ENCODE measurements at regions not wholly inside any gene's neighbourhood (a gene's known extent, or its start where the extent isn't known, plus 50 kb on each side); places are given as distances from the start of the nearest gene placed in this dataset.
"Not testable (repeated sequence)": the region's sequence is repeated elsewhere in the genome, so short reads cannot be mapped to it uniquely, and the experiment has no call there.

GRCh38 chr10:14431868-14432267 is 101.1 kb upstream of the FRMD4A start:
- no peak for DNase-seq
- intact Hi-C loops (cut with DNase I): no loop called here

GRCh38 chr10:14429043-14429700 is 98.4 kb upstream of the FRMD4A start:
- no peak for DNase-seq

DNA sequence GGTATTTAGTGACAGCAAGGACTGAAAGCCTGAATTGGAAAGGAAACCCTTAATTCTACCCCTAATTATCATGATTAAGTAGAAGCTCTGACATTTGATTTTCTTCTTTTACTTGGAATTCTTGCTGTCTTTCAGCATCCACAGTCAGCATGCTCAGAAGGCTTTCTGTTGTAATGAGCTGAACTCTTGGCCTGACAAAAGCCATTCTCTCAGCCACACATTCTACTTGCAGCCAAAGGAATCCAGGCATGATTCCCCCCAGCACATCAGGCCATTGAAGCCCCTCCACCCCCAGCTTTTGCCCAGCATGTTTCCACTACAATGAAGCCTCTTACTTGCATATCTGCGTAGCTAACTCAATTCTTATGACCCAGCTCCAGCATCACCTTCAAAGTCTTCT is 94.3 kb upstream of the FRMD4A start:
- no peak for DNase-seq
- intact Hi-C loops (cut with DNase I): no loop called here

More at GRCh38 chr10:14429043-14429700, 98.4 kb upstream of the FRMD4A start:
- intact Hi-C loops (cut with DNase I): no loop called here

GRCh38 chr10:14423111-14423744 is 92.5 kb upstream of the FRMD4A start:
- no peak for DNase-seq
- intact Hi-C loops (cut with DNase I): no loop called here

DNA sequence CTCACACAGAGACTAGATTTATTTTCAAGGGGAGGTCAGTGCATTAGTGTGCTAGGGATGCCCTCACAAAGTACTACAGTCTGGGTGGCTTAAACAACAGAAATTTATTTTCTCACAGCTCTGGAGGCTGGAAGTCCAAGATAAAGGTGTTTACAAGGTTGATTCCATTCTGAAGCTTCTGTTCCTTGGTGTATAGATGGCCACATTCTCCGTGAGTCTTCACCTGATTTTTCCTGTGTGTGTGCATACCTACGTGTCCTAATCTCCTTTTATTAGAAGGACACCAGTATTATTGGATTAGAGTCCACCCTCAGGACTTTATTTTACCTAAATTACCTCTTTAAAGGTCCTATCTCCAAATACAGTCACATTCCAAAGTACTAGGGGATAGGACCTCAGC is 91.7 kb upstream of the FRMD4A start:
- no peak for DNase-seq
- intact Hi-C loops (cut with DNase I): no loop called here

- intact Hi-C loops (cut with DNase I): no loop called here
- DNase-seq: no peak
Measured at GRCh38 chr10:14421941-14422340, 91.2 kb upstream of the FRMD4A start.

- DNase-seq; intact Hi-C loops (cut with DNase I): not testable (repeated sequence)
Measured at GRCh38 chr10:14417336-14417735, 86.6 kb upstream of the FRMD4A start.

DNA sequence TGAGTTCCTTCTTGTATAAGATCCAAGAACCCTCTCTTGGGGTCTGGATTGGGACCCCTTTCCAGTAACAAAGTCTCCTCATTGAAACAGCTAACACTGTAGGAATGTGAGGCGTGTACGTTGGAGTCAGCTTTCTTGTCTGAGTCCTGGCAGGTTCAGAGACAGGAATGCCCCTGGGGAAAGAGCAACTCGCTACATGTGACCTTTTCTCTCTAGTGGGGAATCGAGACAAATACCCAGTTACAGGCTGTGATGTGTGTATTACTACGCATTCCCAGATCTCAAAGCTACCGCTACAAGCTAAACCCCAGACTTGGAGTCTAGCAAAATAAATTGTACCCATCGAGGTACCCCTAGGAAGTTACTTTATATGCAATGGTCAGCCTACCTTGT is 85.6 kb upstream of the FRMD4A start:
- intact Hi-C loops (cut with DNase I): no loop called here
- no peak for DNase-seq

- intact Hi-C loops (cut with DNase I): no loop called here
- DNase-seq: no peak
Measured at GRCh38 chr10:14415676-14416307, 85.1 kb upstream of the FRMD4A start.

DNA sequence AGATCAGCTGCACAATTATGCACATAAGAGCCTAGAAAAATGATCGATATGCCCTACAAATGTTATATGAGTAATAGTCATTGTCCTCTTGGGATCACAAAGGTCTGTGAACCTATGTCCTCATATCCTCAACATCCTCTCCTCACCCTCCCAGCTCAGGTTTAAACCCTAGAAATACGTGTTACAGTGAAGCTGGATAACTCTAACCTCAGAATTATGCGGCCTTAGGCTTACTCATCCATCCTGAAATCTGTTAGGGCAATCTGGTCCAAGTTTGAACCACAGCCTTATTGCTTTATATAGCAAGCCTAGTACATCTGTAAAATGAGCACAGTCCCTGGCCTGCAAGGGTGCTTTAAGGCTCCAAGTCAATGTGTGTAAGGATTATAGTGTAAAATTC is 84.2 kb upstream of the FRMD4A start:
- no peak for DNase-seq

DNA sequence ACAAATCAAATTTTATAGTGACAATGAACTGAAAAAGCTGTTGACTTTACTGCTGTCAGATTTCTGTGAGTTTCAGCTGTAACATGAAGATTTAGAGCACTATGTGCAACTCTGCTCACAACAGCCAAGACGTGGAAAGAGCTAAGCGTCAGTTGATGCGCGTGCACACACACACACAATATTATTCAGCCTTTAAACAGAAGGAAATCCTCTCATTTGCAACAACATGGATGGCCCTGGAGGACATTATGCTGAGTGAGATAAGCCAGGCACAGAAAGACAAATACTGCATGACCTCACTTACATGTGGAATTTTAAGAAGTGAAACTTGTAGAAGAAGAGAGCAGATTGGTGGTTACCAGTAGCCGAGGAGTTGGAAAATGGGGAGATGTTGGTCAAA is 82.8 kb upstream of the FRMD4A start:
- intact Hi-C loops (cut with DNase I): no loop called here
- no peak for DNase-seq

More for the DNA sequence above, 84.2 kb upstream of the FRMD4A start:
- intact Hi-C loops (cut with DNase I): no loop called here

DNA sequence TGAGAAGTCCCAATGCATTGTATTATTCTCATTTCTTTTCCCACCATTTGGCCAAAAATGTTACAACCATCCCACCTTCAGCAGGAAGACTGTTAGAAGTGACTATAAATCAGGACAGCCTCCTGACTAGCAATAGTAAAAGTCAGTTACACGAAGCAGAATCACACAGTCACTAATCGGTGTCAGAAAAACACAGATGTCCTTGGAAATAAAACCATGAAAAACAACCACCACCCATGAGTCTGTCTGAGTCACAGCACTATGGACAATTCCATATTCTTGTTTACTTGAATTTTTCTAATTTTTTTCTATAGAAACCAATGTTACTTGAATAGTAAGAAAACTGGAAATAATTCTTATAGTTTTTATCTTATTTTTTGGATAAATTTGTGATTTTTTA is 81.9 kb upstream of the FRMD4A start:
- no peak for DNase-seq
- intact Hi-C loops (cut with DNase I): no loop called here

- no peak for DNase-seq
Measured at GRCh38 chr10:14409856-14410458, 79.2 kb upstream of the FRMD4A start.

GRCh38 chr10:14409247-14409646 is 78.5 kb upstream of the FRMD4A start:
- intact Hi-C loops (cut with DNase I): no loop called here
- DNase-seq: no peak

More at GRCh38 chr10:14409856-14410458, 79.2 kb upstream of the FRMD4A start:
- intact Hi-C loops (cut with DNase I): no loop called here

- intact Hi-C loops (cut with DNase I): no loop called here
- DNase-seq: no peak
Measured at GRCh38 chr10:14408139-14408538, 77.4 kb upstream of the FRMD4A start.

GRCh38 chr10:14407567-14407966 is 76.8 kb upstream of the FRMD4A start:
- intact Hi-C loops (cut with DNase I): no loop called here
- DNase-seq: no peak

DNA sequence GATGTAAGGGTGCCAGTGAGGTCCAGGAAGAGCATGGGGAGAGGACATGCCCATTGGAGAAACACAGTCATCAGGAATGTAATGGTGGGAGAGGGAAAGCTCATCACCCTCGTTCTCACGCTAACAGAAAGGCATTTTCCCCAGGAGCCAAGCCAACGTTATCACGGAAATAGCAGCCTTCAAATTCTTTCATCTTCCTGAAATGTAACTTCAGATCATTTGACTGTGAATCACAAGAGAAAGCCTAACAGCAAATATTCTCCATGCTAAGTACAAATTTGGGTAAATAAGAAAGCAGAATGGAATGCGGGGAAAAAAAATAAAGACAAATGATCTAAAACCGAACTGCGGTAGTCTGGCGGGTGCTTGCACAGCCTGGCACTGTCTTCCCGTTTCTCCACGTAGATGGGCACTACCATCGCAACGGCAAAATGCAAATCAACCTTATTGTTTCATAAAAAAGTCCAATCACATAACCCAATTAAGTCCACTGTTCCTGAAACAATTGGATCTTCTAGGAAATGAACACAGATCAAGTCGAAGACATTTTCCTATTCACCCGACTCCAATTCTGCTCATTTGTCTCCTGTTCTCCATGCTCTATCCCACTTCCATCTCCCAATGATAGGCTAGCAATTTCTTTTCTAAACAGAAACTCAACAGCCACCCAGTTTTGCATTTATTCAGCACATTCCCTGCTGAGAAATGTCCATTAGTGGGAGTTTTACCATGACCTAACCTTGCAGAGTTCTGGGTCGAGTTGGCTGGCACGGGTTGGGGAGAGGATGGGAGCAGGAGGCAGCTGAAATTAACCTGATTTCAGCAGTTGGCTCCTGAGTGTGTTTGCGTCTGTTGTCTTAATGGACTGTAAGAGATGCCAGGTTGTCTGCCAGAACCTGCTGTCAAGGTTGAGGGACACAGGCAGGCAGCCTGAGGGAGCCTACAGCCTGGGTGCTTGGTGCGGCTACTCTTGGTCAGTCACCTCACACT is 74.6 kb upstream of the FRMD4A start:
- no peak for DNase-seq
- intact Hi-C loops (cut with DNase I): no loop called here

DNA sequence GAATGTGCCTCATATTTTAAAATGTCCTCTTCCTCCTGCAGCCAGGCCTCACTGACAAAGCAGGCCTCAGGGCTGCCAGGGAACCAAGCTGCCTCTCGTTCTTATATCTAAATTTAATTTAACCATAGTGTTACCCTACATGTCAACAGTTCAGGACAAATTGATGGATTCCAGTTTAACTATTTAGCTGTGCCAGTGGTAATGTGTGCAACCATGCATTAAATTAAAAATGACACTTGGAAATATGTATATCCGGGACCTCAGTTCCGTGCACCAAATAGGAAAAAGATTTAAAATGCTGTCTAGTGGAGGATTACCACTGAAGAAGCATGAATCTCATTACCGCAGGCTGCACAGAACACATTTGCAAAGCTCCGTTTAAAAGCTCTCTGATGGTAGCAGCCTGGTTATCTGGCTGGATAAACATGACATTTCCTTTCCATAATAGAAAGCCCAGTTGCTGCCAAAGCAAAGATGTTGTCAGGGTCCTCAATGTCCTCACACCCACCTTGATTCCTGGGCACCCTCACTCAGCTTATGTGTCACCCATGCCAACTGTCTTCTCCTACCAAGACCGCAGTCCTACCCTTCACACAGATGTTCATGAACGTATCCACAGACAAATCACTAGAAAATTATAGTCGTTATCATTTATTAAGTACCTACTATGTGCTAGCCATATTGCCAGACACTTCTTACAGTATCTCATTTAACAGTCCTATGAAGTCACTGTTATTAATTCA is 73.3 kb upstream of the FRMD4A start:
- no peak for DNase-seq
- intact Hi-C loops (cut with DNase I): no loop called here

Measured in head of caudate nucleus (tissue), 42 donors.